Testis (tissue), 2 donors: ENCODE measurements at regions not wholly inside any gene's neighbourhood (a gene's known extent, or its start where the extent isn't known, plus 50 kb on each side); places are given as distances from the start of the nearest gene placed in this dataset.

ENCODE experiments used
- DNase-seq: peaks from one replicate; pipeline ENCODE4 v3.0.0-alpha.2; 2019
- H3K27ac ChIP-seq, 2 donors: fragments of 200-600 bp; sonication (generic); one replicate each; pipeline ENCODE4 v1.5.1; 2019
- H3K27me3 ChIP-seq: fragments of 200-600 bp; sonication (generic); one replicate; pipeline ENCODE4 v1.5.1; 2019
- H3K36me3 ChIP-seq: fragments of 200-600 bp; sonication (generic); one replicate; pipeline ENCODE4 v1.5.1; 2017; ENCODE audit warnings: low read depth; ENCODE audit errors: missing control alignments
- H3K4me1 ChIP-seq: fragments of 200-600 bp; sonication (generic); one replicate; pipeline ENCODE4 v1.5.1; 2019
- H3K4me3 ChIP-seq, 2 donors: fragments of 200-600 bp; sonication (generic); one replicate each; pipeline ENCODE4 v1.5.1; 2017 to 2019
- H3K9me3 ChIP-seq: fragments of 200-600 bp; sonication (generic); one replicate; pipeline ENCODE4 v1.5.1; 2017
- POLR2A ChIP-seq: fragments of 450-650 bp; IDR thresholded peaks from one replicate; pipeline ENCODE4 v1.6.1; 2017; ENCODE audit warnings: antibody characterized with exemption, mild to moderate bottlenecking, moderate library complexity
- WGBS, 2 donors: methylation state at CpG; one replicate each; pipeline ENCODE4 v1.1.5; 2018; 5-methylcytosine and 5-hydroxymethylcytosine counted together
- intact Hi-C: fragments of 100-400 bp; cut with DNase I; formaldehyde crosslinking; loops from one replicate; pipeline ENCODE4 v1.15.1; 2023; ENCODE audit warnings: low total_unique reads
- TF ChIP-seq, protein P1 (sequence below), 3 experiments: fragments of 450-650 bp in 2 of 3; fragments of 200-600 bp in 1 of 3; sonication (generic) in 1 of 3; IDR thresholded peaks; one replicate each; pipeline ENCODE4 v1.5.1; 2016 to 2019; ENCODE audit warnings: antibody characterized with exemption in 3 of 3, mild to moderate bottlenecking in 2 of 3, moderate library complexity in 1 of 3

DNA sequence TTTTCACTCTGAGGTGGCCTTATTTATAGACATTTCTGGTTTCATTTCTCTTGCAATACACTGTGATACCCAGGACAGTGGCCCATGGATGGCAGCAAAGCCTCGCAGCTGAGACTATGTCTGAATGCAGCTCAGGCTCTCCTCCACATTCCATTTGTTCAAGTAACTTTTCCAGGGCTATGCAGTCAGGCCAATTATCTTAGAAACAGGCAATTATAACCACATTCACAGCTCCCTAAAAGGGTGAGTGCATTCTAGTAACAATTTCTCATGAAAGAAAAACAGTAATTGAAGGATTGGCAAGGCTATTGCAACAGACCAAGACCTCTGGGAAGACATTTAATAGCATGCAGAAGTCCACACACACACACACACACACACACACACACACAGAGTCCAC lies 264.0 kb downstream of the TBC1D4 start:
- TF ChIP-seq POLR2A: no peak
- TF ChIP-seq, protein P1, sequence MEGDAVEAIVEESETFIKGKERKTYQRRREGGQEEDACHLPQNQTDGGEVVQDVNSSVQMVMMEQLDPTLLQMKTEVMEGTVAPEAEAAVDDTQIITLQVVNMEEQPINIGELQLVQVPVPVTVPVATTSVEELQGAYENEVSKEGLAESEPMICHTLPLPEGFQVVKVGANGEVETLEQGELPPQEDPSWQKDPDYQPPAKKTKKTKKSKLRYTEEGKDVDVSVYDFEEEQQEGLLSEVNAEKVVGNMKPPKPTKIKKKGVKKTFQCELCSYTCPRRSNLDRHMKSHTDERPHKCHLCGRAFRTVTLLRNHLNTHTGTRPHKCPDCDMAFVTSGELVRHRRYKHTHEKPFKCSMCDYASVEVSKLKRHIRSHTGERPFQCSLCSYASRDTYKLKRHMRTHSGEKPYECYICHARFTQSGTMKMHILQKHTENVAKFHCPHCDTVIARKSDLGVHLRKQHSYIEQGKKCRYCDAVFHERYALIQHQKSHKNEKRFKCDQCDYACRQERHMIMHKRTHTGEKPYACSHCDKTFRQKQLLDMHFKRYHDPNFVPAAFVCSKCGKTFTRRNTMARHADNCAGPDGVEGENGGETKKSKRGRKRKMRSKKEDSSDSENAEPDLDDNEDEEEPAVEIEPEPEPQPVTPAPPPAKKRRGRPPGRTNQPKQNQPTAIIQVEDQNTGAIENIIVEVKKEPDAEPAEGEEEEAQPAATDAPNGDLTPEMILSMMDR (IDR thresholded peaks at IDR 0.05): no peak
- peak; percentile 72 for DNase-seq
- H3K9me3 ChIP-seq: no peaks in the 10 kb centered on the region
- intact Hi-C loops: no loop called here
- no peaks in the 10 kb centered on the region for H3K36me3 ChIP-seq
- 0% methylated on average over 1 of the region's 1 CpG for WGBS, 2 donors
- H3K4me1 ChIP-seq: peaks cover 5% of the 10 kb centered on the region
- no peak overlapping the region for H3K27ac ChIP-seq
- H3K27me3 ChIP-seq: no peaks in the 10 kb centered on the region
- no peak overlapping the region for H3K4me3 ChIP-seq

DNA sequence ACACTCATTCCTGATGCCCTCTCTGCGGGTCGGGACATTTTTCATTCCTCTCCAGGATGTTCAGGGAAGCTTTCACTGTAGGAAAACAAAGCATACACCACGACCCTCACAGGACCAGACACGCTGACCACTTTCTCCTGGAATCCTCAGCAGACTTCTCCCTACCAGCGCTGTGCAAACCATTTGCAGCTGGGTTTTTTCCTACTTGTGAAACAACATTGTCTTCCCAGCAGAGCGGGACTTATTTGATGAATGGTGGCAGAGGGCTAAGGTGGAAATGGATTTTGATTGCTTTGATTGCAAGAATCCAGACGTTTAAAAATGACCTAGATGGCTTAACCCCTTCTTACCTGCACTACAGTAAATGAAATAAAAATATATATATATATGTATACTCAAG lies 265.9 kb downstream of the TBC1D4 start:
- H3K4me1 ChIP-seq: peaks cover 5% of the 10 kb centered on the region
- no peak for TF ChIP-seq POLR2A
- TF ChIP-seq, protein P1 (IDR thresholded peaks at IDR 0.05): no peak
- H3K4me3 ChIP-seq: no peak overlapping the region
- H3K27ac ChIP-seq: no peak overlapping the region
- WGBS, 2 donors: 22 to 42% methylated on average over 7 of the region's 7 CpGs
- H3K9me3 ChIP-seq: no peaks in the 10 kb centered on the region
- H3K36me3 ChIP-seq: no peaks in the 10 kb centered on the region
- DNase-seq: no peak
- peaks cover 4% of the 10 kb centered on the region for H3K27me3 ChIP-seq
- intact Hi-C loops: no loop called here

DNA sequence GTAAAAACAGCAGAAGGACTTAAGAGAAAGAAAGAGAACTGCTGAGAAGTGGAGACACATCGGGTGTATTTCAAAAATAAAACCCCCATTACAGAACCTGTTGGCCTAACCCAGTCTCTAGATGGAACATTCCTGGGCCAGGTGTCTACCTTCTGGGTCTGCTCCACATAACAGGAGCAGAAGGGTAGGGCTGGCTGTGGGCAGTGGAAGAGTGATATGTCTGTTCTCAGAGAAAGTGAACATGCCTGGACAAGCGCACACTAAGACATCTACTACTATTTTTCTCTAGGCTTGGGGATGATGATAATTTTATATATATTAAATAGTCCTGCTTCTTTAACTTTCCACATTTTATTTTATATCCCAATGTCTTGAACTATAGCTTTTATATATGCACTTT lies 267.1 kb downstream of the TBC1D4 start:
- Histone ChIP-seq H3K36me3 (no peaks in the 10 kb centered on the region), H3K9me3 (no peaks in the 10 kb centered on the region), H3K27ac (no peak overlapping the region), H3K4me3 (no peak overlapping the region), H3K4me1 (peaks cover 5% of the 10 kb centered on the region), H3K27me3 (peaks cover 4% of the 10 kb centered on the region)
- TF ChIP-seq, protein P1 (IDR thresholded peaks at IDR 0.05): no peak
- TF ChIP-seq POLR2A: no peak
- DNase-seq: no peak
- 91 to 94% methylated on average over 2 of the region's 2 CpGs for whole genome bisulfite sequencing, 2 donors
- intact Hi-C loops: no loop called here

DNA sequence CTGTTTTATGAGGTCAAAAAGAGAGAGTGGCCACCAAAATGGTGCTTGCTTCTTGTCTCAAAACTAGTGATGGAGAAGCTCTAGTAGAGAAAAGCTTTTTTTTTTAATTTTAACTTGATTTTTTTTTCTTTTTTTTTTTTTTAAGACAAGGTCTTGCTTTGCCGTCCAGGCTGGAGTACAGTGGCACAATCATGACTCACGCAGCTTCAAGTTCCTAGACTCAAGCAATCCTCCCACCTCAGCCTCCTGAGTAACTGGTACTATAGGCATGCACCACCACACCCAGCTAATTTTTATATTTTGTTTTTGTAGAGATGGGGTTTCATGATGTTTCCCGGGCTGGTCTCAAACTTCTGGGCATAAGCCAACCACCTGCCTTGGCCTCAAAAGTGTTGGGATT lies 279.0 kb downstream of the TBC1D4 start:
- H3K4me3 ChIP-seq: no peak overlapping the region
- no peaks in the 10 kb centered on the region for H3K27me3 ChIP-seq
- TF ChIP-seq, protein P1 (IDR thresholded peaks at IDR 0.05): no peak
- no peak for TF ChIP-seq POLR2A
- WGBS, 2 donors: 97% methylated on average over 3 of the region's 3 CpGs
- H3K4me1 ChIP-seq: no peaks in the 10 kb centered on the region
- H3K9me3 ChIP-seq: no peaks in the 10 kb centered on the region
- intact Hi-C loops: no loop called here
- H3K36me3 ChIP-seq: no peaks in the 10 kb centered on the region
- no peak overlapping the region for H3K27ac ChIP-seq
- no peak for DNase-seq

DNA sequence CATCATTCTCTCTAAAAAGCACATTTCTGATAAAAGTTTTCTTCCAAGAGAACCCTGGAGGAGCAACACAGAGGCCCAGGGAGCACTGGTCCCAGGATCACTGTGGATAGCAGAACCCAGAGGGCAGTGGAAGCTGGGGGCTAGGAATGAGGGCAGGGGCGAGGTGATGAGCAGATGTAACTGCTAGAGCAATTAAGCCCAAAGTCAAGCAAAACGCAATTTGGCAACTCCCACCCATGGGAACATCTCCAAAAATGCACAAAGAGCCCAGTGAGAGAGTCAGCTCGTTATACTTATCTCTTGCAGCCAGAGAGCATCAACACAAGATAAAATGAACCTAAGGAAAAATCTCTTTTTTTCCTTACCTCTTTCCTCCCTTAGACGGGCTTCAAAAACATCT lies 284.2 kb downstream of the TBC1D4 start:
- H3K9me3 ChIP-seq: no peaks in the 10 kb centered on the region
- WGBS, 2 donors: 22 to 33% methylated on average over 4 of the region's 4 CpGs

More for the DNA sequence above, 284.2 kb downstream of the TBC1D4 start:
- intact Hi-C loops: no loop called here
- peak; percentile 27 for DNase-seq
- H3K36me3 ChIP-seq: no peaks in the 10 kb centered on the region
- TF ChIP-seq POLR2A: no peak
- TF ChIP-seq, protein P1 (IDR thresholded peaks at IDR 0.05): no peak
- H3K27me3 ChIP-seq: no peaks in the 10 kb centered on the region
- peaks cover 6% of the 10 kb centered on the region for H3K4me1 ChIP-seq
- no peak overlapping the region for H3K4me3 ChIP-seq
- no peak overlapping the region for H3K27ac ChIP-seq
